8988T (cell line): ENCODE measurements at regions not wholly inside any gene's neighbourhood (a gene's known extent, or its start where the extent isn't known, plus 50 kb on each side); places are given as distances from the start of the nearest gene placed in this dataset.

Experiments
- DNase-seq: peaks from one replicate; pipeline ENCODE4 v3.0.0; 2011

DNA sequence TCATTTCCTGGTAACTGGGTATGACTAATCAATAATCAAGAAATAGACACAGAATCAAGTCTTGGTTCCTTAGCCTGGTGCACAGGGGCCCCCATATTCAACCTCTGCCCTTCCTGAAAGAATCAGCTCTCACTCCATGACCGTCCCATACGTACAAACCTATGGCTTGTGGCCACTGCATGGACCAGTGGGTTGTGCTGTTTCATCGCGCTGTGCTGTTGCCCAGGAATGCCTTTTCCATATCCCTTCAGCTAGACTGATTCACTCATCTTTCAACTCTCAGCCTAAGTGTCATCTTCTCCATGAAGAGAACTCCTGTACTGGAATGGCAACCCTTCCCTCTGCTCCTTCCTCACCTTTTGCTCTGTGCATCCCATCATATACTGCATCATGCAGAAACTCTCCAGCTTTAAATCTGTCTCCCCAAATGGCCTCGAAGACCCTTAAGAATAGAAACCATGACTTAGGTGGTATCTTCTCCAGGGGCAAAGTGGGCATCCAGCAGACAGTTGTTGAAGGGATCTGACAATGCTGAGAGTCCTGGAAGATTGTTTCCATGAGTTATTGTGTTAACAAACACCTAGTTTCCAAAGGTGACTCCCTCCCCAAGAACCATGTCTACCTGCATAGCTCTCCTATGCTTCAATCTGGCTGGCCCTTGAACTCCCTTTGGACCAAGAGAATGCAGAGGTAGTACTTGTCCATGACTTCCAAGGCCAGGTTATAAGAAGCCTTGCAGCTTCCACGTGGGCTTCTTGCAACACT is 180.8 kb downstream of the ACTL7B start:
- DNase-seq: no peak

DNA sequence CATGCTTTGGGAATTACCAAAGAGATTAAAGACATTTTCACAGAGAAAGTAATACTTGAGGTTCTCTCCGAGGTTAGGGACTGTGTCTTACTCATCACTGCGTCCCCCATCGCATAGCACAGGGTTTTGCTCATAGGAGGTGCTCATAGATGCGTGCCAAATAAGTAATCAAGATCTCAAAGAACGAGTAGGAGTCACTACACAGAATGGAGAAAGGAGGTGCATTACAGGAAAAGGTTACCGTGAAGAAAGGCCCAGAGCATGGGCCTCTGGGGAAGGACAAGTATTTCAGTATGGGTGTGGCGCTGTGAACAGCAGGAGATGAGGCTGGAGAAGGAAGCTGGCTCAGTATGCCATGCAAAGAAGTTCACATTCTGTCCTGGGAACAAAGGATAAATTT is 182.4 kb downstream of the ACTL7B start:
- DNase-seq: no peak

GRCh38 chr9:108672475-108673190 is 183.2 kb downstream of the ACTL7B start:
- no peak for DNase-seq

DNA sequence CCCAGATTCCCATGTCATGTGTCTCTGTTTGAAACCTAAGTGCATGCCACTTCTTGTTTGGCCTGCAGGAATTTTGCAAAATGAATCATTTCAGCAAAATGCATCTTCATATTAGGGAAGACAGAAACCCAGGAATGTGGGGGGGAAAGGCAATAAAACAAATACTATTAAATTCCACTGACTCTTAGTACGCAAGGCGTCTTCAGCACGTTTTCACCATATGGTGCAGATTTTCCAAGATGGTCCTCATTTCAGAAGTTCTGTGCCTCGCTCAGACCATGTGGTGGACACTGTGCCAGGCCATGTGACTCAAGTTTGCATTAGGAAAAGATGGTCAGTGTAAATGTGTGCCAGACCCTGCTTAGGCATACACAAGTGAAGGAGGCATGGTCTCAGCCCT is 184.0 kb downstream of the ACTL7B start:
- DNase-seq: no peak

GRCh38 chr9:108671176-108671575 is 184.6 kb downstream of the ACTL7B start:
- peak; percentile 18 for DNase-seq

DNA sequence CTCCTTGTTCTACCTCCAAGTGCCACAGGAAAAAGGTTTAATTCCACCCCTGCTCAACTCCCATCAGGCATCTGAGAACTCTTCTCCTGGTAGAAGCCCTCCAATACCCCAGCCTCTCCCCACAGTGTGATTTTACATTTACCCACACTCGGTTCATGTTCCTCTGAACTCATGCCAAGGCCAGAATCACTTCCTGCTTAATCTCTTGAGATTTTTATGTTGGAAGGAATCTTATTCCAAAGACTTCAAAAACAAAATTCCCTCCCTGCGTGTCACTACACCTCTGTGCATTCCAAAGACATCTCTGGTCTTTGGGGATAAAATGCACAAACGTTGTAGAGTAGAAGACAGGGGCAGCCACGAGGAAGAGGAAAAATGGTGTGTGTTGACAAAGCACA is 186.8 kb downstream of the ACTL7B start:
- no peak for DNase-seq

- DNase-seq: no peak
These were observed 187.4 kb downstream of the ACTL7B start for GRCh38 chr9:108668191-108668937.

DNA sequence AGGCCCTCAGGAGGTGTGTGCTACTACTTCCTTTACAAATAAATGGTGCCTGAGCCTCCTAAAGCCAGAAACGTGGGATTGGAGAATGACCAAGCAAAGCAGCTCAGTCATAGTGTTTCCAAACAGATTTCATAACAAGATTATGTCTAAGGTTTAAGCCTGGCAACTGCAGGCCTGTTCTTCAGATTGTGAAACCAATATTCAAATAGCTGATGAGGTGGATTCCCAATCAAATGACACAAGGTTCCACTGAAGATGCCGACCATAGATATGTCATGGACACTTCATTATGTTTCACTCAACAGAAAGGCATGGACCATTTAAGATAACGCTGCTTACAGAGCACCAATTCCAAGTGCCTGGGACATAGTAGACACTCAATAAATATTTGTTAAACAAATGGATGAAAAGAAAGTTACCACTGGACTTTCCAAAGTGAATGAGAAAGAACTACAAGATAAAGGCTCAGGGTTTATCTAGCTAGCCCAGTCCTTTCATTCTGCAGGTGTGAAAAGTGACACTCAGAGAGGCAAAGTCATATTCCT is 189.5 kb downstream of the ACTL7B start:
- no peak for DNase-seq

DNA sequence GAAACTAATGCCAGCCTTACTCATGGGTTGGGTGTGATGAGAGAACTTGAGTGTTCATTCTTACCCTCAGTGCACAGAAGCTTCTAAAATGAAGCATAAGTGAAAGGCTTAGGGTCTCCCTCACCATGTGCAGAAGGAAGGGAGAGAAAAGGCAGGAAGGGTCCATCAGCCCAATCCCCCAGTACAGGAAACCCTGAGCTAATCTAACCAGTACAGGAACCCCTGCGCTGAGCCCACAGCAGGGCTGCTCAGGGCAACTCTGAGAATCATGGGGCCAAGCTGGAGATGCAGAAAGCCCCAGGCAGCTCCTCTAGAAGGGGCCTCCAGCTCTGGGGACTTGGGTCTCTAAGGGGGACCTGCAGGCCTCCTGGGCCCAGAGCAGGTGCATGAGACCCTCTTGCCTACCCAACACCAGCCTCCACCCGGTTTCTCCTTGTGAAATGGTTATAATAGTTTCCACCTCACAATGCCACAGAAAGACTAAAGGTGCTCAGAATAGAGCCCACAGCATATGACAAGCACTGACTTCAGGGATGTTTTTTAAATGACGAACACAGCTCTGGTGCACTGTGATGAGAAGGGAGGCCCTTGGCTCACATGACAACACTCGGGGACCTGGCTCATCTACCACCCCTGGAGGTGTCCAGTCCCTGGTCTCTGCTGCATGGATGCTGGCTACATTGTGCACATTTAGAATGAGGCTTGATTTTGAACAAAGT is 190.1 kb downstream of the ACTL7B start:
- no peak for DNase-seq

DNA sequence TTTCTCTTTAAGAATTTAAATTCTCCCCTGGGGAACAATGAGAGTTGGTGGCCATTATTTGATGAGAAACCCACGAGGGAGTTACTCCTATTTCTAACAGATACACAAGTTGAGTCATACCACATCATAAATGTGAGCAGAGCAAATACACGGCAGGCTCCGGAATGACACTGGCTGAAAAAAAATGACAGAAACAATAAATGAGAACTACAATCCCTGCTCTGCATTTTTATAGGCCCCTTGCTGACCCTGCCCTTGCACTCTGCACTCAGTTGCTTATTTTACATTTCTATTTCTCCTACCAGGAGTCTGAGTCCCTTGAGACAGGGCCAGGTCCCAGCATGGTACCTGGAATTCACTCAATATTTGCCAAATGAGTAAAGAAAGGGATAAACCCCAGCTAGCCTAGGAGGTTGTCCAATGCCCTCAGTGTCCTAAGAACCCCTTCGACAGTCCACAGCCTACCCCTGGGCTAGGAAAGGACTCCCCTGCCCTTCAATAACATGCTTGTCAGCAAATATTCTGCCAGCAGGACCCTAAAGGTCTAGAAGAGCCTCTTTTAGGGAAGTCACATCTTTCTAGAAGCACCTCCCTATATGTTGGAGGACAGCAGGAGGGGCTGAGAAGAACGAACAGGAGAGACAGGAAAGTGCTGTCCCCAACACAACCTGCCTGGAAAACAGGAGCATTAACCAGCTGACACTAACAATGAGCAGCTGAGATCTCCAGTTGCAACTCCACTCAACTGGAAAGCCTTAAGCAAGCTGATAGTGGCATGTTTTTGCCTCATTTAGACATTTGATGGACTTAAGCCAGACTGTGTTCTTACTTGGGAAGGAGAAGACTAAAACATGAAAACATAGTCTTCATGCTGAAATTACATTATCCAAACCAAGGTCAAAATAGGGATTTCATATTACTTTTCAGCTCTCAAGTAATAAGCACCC is 191.2 kb downstream of the ACTL7B start:
- no peak for DNase-seq

- DNase-seq: no peak
These were observed 192.4 kb downstream of the ACTL7B start for GRCh38 chr9:108663422-108663821.

- DNase-seq: no peak
These were observed 192.8 kb downstream of the ACTL7B start for GRCh38 chr9:108662956-108663355.

DNA sequence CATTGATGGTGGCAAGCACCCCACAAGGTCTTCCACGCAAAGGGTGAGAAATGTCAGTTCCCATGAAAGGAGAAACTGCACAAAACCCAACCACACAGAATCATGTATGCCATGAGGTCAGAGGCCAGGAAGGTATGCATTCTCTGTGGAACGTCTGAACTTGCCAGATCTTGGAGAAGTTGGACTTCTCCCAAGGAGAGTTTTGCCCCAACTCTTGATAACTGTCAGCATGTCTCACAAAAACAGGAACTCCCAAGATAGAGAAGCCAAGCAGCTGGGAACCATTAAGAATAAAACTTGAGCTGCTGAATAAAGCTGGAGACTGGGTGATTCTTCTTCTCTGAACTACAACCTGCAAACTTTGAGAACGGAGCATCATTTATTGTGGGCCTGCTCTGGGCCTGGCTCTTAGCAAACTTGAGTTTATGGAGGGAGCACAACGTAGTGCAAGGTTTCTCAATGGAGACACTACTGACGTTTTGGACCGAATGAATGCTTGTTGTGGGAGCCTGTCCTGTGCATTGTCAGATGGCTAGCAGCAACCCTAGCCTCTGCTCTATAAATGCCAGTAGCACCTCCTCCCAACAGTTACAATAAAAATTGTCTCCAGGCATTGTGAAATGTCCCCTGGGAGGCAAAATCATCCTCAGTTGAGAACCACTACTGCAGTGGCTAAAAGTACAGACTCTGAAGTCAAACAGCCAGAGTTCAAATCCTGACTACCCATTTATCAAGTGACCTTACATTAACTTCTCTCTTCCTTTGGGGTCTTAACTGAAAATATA is 193.5 kb downstream of the ACTL7B start:
- no peak for DNase-seq

DNA sequence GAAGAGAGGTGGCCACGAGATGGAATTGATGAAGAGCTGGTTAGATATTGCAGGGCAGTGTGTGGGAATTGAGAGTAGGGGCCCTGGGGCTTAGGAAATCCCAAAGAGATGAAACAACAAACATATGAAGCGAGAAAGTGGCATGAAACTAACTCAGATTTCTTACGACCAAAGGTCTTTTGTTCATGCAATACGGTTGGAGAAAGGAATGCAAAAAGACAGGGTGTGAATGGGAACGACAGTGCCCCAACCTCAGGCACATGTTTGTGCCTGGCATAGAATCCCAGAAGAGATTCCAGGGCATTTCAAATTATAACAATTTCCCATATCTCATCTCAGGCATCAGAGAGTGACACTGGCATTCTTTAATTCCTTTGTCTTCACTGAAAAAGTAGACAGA is 199.2 kb downstream of the ACTL7B start:
- DNase-seq: no peak

- no peak for DNase-seq
These were observed 200.0 kb downstream of the ACTL7B start for GRCh38 chr9:108655818-108656217.

GRCh38 chr9:108654566-108654965 is 201.2 kb downstream of the ACTL7B start:
- DNase-seq: no peak

DNA sequence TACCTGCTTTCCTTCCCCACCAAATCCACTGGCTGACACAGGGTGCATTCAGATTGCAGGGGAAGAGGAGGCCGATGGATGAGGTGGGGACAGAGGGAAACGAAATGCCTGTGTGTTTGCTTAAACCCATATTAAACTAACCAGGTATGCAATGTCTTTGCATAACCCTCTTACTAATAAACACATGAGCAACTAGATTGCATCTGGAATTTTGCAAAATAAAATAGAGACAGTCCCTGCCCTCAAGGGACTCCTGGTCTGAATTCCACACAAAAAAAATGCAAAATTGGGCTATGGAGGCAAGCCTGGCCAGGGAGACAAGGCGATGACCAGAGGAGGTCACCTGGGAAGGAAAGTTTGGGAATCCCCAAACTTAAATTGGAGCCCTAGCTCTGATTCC is 202.9 kb downstream of the ACTL7B start:
- DNase-seq: no peak

DNA sequence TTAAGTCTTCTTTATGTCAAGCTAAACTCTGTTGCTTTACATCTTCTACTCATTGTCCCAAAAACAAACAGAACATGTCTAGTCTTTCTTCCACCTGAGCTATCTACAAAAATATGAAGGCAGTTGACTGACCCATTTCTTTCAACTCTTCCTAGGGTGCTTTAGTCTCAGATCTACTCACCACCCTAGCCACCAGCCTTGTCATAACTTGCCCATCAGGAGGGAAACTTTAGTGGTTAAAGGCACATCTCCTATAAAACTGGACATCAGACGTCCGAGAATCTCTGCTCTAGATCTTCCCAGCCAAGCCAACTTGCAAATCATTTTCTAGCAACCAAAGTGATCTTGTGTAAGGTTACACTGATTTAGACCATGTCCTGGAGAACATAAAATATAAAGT is 205.0 kb downstream of the ACTL7B start:
- DNase-seq: no peak

- DNase-seq: no peak
These were observed 210.3 kb downstream of the ACTL7B start for GRCh38 chr9:108645520-108645919.

DNA sequence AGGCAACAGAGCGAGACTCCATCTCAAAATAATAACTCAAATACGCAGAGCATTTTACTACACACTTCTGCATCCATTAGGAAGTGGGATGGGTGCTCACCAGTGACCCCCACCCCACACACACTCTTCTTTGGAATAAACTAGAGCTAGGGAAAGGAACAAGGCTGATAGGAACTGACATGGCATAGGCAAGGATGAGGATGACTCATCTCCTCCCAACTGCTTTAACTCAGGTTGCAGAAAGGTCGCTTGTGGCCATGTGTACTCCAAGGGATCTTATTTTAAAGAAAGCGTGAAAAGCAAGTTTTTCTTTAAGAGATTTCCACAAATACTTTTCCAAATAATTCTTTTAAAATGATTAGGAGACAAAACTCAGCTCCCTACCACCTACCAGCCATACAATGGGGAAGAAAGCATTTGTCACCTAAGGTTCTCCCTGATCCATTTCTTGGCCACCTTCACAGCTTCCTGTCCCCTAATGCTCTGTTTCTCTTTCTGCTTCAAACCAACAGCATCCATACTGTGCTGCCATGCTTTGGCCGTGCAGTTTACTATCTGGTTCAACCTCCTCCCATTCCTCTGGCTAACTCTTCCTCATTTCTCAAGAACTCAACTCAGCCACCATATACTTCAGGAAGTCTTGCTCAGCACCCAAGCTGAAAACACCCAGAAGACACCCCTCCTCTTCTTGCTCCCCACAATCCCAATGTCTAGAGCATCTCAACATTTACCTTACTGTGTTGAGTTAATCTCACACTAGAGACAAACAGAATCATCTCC is 211.9 kb downstream of the ACTL7B start:
- DNase-seq: no peak
